Epithelial cell of proximal tubule (primary cell): ENCODE measurements at regions not wholly inside any gene's neighbourhood (a gene's known extent, or its start where the extent isn't known, plus 50 kb on each side); places are given as distances from the start of the nearest gene placed in this dataset.

Source experiments
- DNase-seq: peaks from one replicate; pipeline ENCODE4 v3.0.0-alpha.2; 2011; ENCODE audit warnings: low read depth
- H3K4me3 ChIP-seq: 2 replicates; pipeline ENCODE4 v1.5.1; 2011; ENCODE audit warnings: low read depth, mild to moderate bottlenecking, low read length
- TF ChIP-seq, protein P1 (sequence below): conservative IDR thresholded peaks from 2 replicates; pipeline ENCODE4 v1.5.1; 2012; ENCODE audit warnings: low read depth, mild to moderate bottlenecking, low read length

DNA sequence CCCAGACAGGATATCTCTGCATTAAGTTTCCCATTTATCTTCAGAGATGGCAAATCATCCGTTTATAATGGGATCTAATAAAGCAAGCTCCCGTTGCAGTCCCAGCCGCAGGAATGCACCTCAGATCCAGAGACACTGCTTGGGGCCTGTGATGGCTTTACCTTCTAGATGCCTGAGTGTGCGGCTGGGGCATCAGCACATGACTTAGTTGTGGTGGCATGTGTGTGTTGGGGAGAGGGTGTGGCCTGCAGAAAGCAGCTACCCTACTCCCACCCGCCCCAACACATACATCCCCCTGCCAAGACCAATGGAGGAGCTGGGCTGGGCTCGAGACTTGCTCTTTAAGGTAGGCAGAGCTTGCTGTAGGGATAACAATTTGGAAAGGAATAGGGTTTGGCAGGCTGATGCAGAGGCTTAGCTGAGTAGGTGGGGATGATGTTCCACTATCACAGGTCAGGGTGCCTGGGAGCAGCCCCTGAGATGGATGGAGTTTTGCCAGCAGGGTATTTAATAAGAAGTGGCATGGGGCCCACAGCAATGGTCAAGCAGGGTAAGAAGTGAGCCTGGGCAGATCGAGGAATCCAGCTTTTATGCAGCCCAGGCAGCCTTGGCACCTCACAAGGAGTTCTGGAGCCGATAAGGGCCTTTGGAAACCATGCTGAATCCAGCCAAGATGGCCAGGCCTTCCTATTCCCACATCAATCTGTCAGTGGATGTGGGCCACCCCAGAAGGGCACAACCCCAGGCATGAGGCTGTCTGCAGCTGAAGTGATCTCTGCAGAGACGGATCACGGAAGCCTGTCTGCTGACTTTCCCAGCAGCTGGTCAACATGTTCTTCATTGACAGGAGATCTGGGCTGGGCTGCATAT, 601.3 kb downstream of the BUD13 start:
- H3K4me3 ChIP-seq, result no peak overlapping the region
- DNase-seq, result no peak
- TF ChIP-seq, protein P1, sequence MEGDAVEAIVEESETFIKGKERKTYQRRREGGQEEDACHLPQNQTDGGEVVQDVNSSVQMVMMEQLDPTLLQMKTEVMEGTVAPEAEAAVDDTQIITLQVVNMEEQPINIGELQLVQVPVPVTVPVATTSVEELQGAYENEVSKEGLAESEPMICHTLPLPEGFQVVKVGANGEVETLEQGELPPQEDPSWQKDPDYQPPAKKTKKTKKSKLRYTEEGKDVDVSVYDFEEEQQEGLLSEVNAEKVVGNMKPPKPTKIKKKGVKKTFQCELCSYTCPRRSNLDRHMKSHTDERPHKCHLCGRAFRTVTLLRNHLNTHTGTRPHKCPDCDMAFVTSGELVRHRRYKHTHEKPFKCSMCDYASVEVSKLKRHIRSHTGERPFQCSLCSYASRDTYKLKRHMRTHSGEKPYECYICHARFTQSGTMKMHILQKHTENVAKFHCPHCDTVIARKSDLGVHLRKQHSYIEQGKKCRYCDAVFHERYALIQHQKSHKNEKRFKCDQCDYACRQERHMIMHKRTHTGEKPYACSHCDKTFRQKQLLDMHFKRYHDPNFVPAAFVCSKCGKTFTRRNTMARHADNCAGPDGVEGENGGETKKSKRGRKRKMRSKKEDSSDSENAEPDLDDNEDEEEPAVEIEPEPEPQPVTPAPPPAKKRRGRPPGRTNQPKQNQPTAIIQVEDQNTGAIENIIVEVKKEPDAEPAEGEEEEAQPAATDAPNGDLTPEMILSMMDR, result no peak

DNA sequence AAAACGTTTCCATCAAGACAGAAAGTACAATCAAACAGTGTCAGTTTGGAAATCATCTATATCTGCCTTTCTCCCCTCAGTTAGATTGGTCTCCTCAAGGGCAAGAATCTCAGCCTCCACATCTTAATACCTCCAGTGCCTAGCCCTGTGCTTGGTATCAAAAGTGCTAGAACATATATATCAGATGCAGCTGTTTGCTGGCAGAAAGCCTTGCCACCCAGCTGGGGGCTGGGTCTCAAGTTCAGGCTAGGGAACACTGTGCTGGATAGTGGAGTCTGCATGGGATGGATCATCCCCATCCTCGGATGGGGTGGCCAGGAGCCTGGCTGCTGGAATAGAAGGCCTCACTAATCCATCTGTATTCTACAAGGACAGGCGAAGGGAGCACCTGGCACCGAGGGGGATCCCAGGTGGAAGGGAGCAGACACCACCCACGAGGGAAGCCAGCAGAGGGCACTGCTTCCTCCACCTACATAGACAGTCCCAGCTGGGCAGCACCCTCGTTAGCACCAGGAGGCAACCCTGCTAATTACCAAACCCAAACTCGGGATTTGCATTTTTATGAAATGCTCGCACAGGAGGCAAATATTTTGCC, 602.2 kb downstream of the BUD13 start:
- H3K4me3 ChIP-seq, result no peak overlapping the region
- no peak for DNase-seq
- TF ChIP-seq, protein P1, result peak; percentile 77

DNA sequence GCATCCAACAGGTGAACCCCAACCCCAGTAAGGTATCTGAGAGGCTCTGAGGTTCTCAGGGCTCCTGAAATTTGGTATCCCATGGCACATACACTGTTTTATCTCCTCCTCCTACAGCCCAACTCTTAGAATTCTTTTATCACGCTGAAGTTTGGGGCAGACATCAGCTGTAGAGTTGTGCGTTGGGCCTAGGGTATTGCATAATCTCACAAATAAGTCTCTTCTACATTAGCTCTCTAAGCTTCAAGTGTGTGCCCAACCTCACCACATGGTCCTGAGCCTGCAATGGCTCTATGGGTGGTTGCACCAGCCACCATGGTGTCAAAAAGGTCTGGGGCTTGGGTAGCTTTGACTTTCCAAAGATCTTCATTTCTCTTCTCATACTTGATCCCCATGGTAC, 603.0 kb downstream of the BUD13 start:
- DNase-seq, result no peak
- H3K4me3 ChIP-seq, result no peak overlapping the region
- TF ChIP-seq, protein P1, result no peak

DNA sequence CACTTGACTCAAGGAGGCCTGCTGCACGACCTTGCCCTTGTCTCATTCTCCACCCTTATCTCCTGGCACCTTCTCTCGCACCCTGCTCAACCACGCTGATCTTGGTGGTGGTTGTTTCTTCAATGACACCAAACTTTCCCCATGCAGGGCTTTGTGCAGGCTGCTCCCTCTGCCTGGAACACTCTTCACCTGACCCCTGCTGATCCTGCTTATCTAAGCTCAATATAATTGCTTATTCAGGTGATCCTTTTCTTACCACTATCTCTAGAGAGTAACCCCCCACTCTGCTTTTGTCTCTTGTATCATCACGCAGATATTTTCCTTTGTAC, 604.4 kb downstream of the BUD13 start:
- TF ChIP-seq, protein P1, result no peak
- no peak overlapping the region for H3K4me3 ChIP-seq
- DNase-seq, result no peak

DNA sequence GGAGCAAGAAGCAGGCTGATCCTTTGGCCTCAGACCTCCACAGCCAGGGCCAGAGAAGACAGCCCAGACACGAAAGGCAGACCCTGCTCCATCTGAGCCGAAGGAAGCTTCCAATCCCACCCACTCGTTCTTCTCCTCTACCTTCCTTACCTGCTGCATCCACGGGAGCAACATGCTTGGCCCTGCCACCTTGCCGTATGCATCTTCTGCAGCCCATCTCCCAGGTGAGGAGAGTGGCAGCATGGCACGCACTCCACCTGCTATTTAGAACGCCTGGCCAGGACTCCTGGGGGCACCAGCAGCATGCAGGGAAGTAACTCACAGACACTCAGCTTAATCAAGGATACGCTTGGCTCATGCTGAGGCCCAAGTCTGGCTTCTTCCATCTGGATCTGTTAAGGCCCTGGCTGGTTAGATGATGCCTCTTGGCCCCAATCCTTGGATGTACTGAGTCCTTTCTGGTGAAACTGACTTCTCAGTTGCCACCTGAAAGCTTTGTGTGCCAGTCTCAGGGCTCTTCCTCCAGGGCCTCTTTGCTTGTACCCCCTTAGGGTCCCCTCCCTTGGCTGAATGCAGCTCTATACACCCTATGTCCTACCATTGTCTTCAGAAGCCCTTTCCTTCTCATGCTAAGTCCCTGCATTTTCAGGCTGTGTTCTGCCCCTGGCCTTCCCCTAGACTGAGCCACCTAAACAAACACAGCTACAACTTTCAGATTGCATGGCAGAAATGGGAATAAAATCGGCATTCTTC, 604.9 kb downstream of the BUD13 start:
- DNase-seq, result no peak
- TF ChIP-seq, protein P1, result no peak
- H3K4me3 ChIP-seq, result no peak overlapping the region

DNA sequence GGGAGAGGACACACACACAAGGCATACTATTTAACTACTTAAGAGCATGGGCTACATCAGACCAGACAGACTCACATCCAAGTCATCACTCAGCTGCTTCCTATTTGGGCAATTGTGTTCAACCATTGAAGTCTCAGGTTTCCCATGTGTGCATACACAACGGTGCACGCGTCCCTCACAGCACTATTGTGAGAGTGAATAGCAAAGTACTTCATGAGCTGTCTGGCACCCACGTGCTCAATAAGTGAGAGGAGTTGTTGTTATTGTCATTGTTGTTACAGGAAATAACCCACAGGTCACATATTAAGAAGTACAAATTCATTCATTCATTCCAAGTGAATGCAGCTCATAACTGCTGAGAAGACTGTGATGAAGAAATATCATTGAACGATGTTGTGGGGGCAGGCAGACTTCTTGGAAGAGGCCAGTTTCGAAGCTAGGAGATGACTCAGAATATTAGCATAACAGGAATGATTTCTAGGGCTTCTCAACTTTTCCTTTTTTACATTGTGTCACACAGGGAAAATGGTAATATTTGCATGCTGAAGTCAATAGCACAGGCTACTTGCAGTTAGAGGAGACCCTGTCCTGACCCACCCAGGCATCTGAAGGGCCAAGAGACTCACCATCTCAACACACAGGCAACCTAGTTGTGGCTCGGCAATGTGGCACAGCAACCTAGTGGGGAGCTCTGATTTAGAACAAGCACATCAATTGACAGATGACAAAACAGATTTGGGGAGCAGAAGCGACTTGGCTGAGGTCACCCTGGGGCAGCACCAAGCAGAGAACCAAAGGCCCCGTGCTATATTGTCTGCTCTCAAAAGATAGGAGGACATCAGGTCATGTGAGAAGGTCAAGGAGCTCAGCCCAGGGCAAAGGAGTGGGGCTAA, 606.0 kb downstream of the BUD13 start:
- no peak for DNase-seq
- TF ChIP-seq, protein P1, result no peak
- H3K4me3 ChIP-seq, result no peak overlapping the region
